MCF 10A (cell line): ENCODE measurements at regions not wholly inside any gene's neighbourhood (a gene's known extent, or its start where the extent isn't known, plus 50 kb on each side); places are given as distances from the start of the nearest gene placed in this dataset.

Source experiments
- BruUV-seq: library from RNA; stranded (reverse); fragments of 400-500 nt; replicated peaks from 2 replicates; lab custom pipeline; 2021; lab: Mats Ljungman, UMichigan
- CTCF ChIA-PET: fragments of 300-600 bp; sonication (Branson Sonifier 250); formaldehyde crosslinking; extraction: SDS; loops from one replicate; lab custom pipeline; 2021; ENCODE audit warnings: antibody characterized with exemption, inconsistent platforms; lab: Yijun Ruan, JAX
- POLR2A ChIA-PET: fragments of 300-600, 350-650 bp; sonication (Branson Sonifier 250); formaldehyde crosslinking; extraction: SDS; loops from one replicate; lab custom pipeline; 2020; ENCODE audit warnings: antibody characterized with exemption, inconsistent platforms; lab: Yijun Ruan, JAX
- DNase-seq: peaks from one replicate; pipeline ENCODE4 v3.0.0-alpha.2; 2018; ENCODE audit not compliant: unreplicated experiment
- H3K27ac Mint-ChIP-seq: one replicate; pipeline ENCODE4 v1.8.0; 2022; ENCODE audit warnings: mild to moderate bottlenecking, low read depth, mixed read lengths; ENCODE audit not compliant: unreplicated experiment
- H3K27me3 Mint-ChIP-seq: one replicate; pipeline ENCODE4 v1.8.0; 2022; ENCODE audit warnings: mixed read lengths; ENCODE audit not compliant: insufficient read depth, unreplicated experiment
- H3K36me3 Mint-ChIP-seq: one replicate; pipeline ENCODE4 v1.8.0; 2022; ENCODE audit warnings: mild to moderate bottlenecking, moderate library complexity, mixed read lengths; ENCODE audit not compliant: insufficient read depth, unreplicated experiment
- H3K4me1 Mint-ChIP-seq: one replicate; pipeline ENCODE4 v1.8.0; 2022; ENCODE audit warnings: mixed read lengths; ENCODE audit not compliant: insufficient read depth, unreplicated experiment
- H3K4me3 Mint-ChIP-seq: one replicate; pipeline ENCODE4 v1.8.0; 2022; ENCODE audit warnings: mild to moderate bottlenecking, moderate library complexity, mixed read lengths; ENCODE audit not compliant: unreplicated experiment
- H3K9me3 Mint-ChIP-seq: one replicate; pipeline ENCODE4 v1.8.0; 2022; ENCODE audit warnings: mixed read lengths; ENCODE audit not compliant: unreplicated experiment
- intact Hi-C: fragments of 100-400 bp; cut with micrococcal nuclease; formaldehyde crosslinking; loops from 2 replicates; pipeline ENCODE4 v1.14.1; 2022
- TF ChIP-seq, protein P1 (sequence below): fragments of 200-600 bp; IDR thresholded peaks from one replicate; pipeline ENCODE4 v1.8.0; 2022; ENCODE audit warnings: antibody characterized with exemption, mild to moderate bottlenecking; ENCODE audit not compliant: unreplicated experiment

DNA sequence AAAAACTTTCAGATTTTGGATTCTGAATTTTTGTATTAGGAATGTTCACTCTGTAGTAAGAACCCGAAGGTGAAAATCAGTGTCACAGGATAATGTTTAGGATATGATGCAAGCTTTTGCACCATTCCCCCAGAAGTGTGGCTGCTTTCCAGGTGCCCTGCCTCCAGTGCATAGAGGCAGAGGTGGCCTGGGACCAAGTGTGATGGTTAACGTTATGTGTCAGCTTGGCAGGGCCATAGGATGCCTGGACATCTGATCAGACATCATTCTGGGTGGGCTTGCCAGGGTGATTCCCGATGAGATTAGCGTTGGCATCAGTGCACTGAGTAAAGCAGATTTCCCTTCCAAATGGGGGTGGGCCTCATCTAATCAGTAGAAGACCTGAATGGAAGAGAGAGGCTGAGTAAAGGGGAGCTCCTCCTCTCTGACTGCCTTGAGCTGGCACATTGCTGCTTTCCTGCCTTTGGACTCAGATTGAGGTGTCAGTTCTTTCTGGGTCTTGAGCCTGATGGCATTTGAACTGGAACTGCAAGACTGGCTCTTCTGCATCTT, 177.4 kb upstream of the HS6ST1 start:
- CTCF ChIA-PET, result interaction anchor here (0.6 to 0.7 kb wide), 2 partner anchors 28 to 118 kb away, joined by 4 read pairs; no protein-coding TSS in a partner anchor
- no peak overlapping the region for H3K4me3 Mint-ChIP-seq
- BruUV-seq, result no TSS peak
- POLR2A ChIA-PET, result no interaction called here
- no peaks in the 10 kb centered on the region for H3K4me1 Mint-ChIP-seq
- TF ChIP-seq, protein P1, sequence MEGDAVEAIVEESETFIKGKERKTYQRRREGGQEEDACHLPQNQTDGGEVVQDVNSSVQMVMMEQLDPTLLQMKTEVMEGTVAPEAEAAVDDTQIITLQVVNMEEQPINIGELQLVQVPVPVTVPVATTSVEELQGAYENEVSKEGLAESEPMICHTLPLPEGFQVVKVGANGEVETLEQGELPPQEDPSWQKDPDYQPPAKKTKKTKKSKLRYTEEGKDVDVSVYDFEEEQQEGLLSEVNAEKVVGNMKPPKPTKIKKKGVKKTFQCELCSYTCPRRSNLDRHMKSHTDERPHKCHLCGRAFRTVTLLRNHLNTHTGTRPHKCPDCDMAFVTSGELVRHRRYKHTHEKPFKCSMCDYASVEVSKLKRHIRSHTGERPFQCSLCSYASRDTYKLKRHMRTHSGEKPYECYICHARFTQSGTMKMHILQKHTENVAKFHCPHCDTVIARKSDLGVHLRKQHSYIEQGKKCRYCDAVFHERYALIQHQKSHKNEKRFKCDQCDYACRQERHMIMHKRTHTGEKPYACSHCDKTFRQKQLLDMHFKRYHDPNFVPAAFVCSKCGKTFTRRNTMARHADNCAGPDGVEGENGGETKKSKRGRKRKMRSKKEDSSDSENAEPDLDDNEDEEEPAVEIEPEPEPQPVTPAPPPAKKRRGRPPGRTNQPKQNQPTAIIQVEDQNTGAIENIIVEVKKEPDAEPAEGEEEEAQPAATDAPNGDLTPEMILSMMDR, result no peak
- no peaks in the 10 kb centered on the region for H3K27me3 Mint-ChIP-seq
- intact Hi-C loops, result no loop called here
- H3K36me3 Mint-ChIP-seq, result peaks cover 5% of the 10 kb centered on the region
- DNase-seq, result no peak
- peaks cover 10% of the 10 kb centered on the region for H3K9me3 Mint-ChIP-seq
- no peak overlapping the region for H3K27ac Mint-ChIP-seq

DNA sequence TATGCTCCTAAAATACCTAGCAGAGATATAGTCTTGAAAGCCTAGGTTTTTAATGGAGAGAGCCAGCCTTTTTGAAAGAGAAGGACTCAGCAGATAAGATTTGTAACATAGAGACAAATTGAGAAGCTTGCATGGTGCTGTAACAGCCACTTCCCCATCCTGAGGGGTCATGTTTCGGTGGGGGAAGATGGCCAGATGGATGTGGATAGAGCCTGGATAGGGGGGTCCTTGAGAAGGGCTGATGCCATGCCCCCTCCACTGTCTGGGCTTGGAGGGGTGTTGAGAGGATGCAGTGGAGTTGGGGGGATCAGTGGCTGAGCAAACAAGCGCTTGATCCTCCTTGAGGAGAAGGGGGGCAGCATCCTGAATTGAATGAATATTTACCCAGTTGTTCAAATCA, 178.0 kb upstream of the HS6ST1 start:
- H3K4me3 Mint-ChIP-seq, result no peak overlapping the region
- H3K36me3 Mint-ChIP-seq, result no peaks in the 10 kb centered on the region
- H3K9me3 Mint-ChIP-seq, result peaks cover 10% of the 10 kb centered on the region
- intact Hi-C loops, result no loop called here
- no peaks in the 10 kb centered on the region for H3K27me3 Mint-ChIP-seq
- TF ChIP-seq, protein P1, result no peak
- no TSS peak for BruUV-seq
- CTCF ChIA-PET, result interaction anchor here (0.6 to 0.7 kb wide), 2 partner anchors 28 to 118 kb away, joined by 4 read pairs; no protein-coding TSS in a partner anchor
- POLR2A ChIA-PET, result no interaction called here
- DNase-seq, result no peak
- no peaks in the 10 kb centered on the region for H3K4me1 Mint-ChIP-seq
- no peak overlapping the region for H3K27ac Mint-ChIP-seq

DNA sequence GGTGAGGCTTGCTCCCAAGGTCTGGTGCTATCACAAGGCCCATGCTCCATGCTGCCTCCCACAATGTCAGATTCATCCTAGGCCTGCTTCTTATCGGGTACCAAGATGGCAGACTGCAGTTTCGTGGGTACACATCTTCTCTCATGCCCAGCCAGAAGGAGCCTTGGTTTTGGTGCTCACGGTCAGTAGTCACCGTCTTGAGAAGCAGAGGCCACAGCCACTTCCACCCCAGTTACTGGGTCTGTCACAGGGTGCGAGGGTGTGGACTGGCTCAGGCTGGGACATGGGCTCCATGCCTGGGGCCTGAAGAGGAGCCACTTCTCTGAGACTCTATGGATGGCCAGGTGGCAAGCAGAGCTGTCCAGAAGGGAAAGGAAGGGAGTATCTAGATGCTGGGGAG, 178.8 kb upstream of the HS6ST1 start:
- H3K27ac Mint-ChIP-seq, result no peak overlapping the region
- DNase-seq, result no peak
- H3K27me3 Mint-ChIP-seq, result no peaks in the 10 kb centered on the region
- peaks cover 8% of the 10 kb centered on the region for H3K9me3 Mint-ChIP-seq
- ChIA-PET CTCF (no interaction called here), POLR2A (no interaction called here)
- intact Hi-C loops, result no loop called here
- TF ChIP-seq, protein P1, result no peak
- BruUV-seq, result no TSS peak
- no peak overlapping the region for H3K4me3 Mint-ChIP-seq
- H3K36me3 Mint-ChIP-seq, result no peaks in the 10 kb centered on the region
- no peaks in the 10 kb centered on the region for H3K4me1 Mint-ChIP-seq

DNA sequence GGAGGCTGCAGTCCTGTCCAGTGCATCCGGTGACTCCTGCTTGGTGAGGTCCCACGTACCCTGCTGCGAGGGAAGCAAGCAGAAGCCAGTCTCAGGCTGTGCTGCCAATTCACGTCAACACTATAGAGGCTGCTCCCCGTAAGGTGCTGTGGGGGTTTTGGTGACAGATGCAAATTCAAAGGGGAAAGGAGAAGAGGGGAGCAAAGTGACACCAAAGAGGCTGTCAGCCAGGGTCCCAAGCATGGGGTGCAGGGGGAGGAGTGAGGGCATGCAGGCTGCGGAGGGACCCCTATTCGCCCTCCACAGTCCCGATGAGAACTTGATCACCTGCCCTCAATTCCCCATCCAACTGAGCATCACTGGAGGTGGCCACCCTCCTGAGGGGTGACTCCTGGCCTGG, 179.4 kb upstream of the HS6ST1 start:
- DNase-seq, result no peak
- Mint-ChIP-seq H3K27ac (no peak overlapping the region), H3K9me3 (peaks cover 5% of the 10 kb centered on the region), H3K4me3 (no peak overlapping the region), H3K36me3 (no peaks in the 10 kb centered on the region), H3K4me1 (no peaks in the 10 kb centered on the region), H3K27me3 (no peaks in the 10 kb centered on the region)
- intact Hi-C loops, result no loop called here
- ChIA-PET CTCF (no interaction called here), POLR2A (no interaction called here)
- no TSS peak for BruUV-seq
- TF ChIP-seq, protein P1, result no peak
